HG03135 (cell line): ENCODE measurements at regions not wholly inside any gene's neighbourhood (a gene's known extent, or its start where the extent isn't known, plus 50 kb on each side); places are given as distances from the start of the nearest gene placed in this dataset.

Source experiments
- ATAC-seq: cut with Tn5 transposase; IDR thresholded peaks from one replicate; pipeline ENCODE4 v1.9.1; 2021; ENCODE audit warnings: mild to moderate bottlenecking, moderate library complexity; ENCODE audit not compliant: unreplicated experiment

- no peak for ATAC-seq
These were observed 131.3 kb upstream of the AP1S2 start for GRCh38 chrX:15985937-15986336.

GRCh38 chrX:15983034-15983433 lies 128.4 kb upstream of the AP1S2 start:
- ATAC-seq = no peak

- ATAC-seq = no peak
These were observed 123.0 kb upstream of the AP1S2 start for GRCh38 chrX:15977644-15978043.

- no peak for ATAC-seq
These were observed 121.8 kb upstream of the AP1S2 start for GRCh38 chrX:15976396-15976795.

- no peak for ATAC-seq
These were observed 119.3 kb upstream of the AP1S2 start for GRCh38 chrX:15973946-15974345.

GRCh38 chrX:15973299-15973698 lies 118.7 kb upstream of the AP1S2 start:
- ATAC-seq = no peak

- ATAC-seq = no peak
These were observed 117.1 kb upstream of the AP1S2 start for GRCh38 chrX:15971696-15972095.

- ATAC-seq = no peak
These were observed 109.2 kb upstream of the AP1S2 start for GRCh38 chrX:15963858-15964257.

- ATAC-seq = no peak
These were observed 105.6 kb upstream of the AP1S2 start for GRCh38 chrX:15960237-15960636.

GRCh38 chrX:15956681-15957080 lies 102.1 kb upstream of the AP1S2 start:
- no peak for ATAC-seq

GRCh38 chrX:15953801-15954200 lies 99.2 kb upstream of the AP1S2 start:
- ATAC-seq = no peak

GRCh38 chrX:15952212-15952611 lies 97.6 kb upstream of the AP1S2 start:
- ATAC-seq = no peak

GRCh38 chrX:15948318-15948660 lies 93.7 kb upstream of the AP1S2 start:
- ATAC-seq = no peak

- no peak for ATAC-seq
These were observed 93.2 kb upstream of the AP1S2 start for GRCh38 chrX:15947648-15948317.

GRCh38 chrX:15946783-15947580 lies 92.4 kb upstream of the AP1S2 start:
- no peak for ATAC-seq

GRCh38 chrX:15943391-15943790 lies 88.8 kb upstream of the AP1S2 start:
- ATAC-seq = no peak

GRCh38 chrX:15942307-15942706 lies 87.7 kb upstream of the AP1S2 start:
- ATAC-seq = no peak

- no peak for ATAC-seq
These were observed 85.1 kb upstream of the AP1S2 start for GRCh38 chrX:15939737-15940136.

GRCh38 chrX:15938072-15938471 lies 83.5 kb upstream of the AP1S2 start:
- no peak for ATAC-seq

- no peak for ATAC-seq
These were observed 76.7 kb upstream of the AP1S2 start for GRCh38 chrX:15931362-15931761.

GRCh38 chrX:15930585-15930984 lies 76.0 kb upstream of the AP1S2 start:
- no peak for ATAC-seq

- ATAC-seq = no peak
These were observed 74.6 kb upstream of the AP1S2 start for GRCh38 chrX:15929194-15929593.

- no peak for ATAC-seq
These were observed 72.0 kb upstream of the AP1S2 start for GRCh38 chrX:15926622-15927021.
